ENCODE measurements at regions not wholly inside any gene's neighbourhood (a gene's known extent, or its start where the extent isn't known, plus 50 kb on each side); places are given as distances from the start of the nearest gene placed in this dataset.

- TF ChIP-seq CTCF (conservative IDR thresholded peaks at IDR 0.05; ENCODE audit: low read depth, low read length), result no peak
- TF ChIP-seq EZH2 (IDR thresholded peaks at IDR 0.05; ENCODE audit: borderline replicate concordance, low read depth, low read length, poor library complexity, severe bottlenecking), result no peak
Measured at GRCh38 chr7:63114371-63114985, 884.2 kb upstream of the ZNF722 start.

Measured in A673 (cell line).